SK-N-SH (cell line): ENCODE measurements at regions not wholly inside any gene's neighbourhood (a gene's known extent, or its start where the extent isn't known, plus 50 kb on each side); places are given as distances from the start of the nearest gene placed in this dataset.

Experiments
- FOXM1 ChIP-seq: IDR thresholded peaks from 2 replicates; pipeline ENCODE4 v1.4.0; 2012; ENCODE audit warnings: low read depth, mild to moderate bottlenecking
- MXI1 ChIP-seq: IDR thresholded peaks from 2 replicates; pipeline ENCODE4 v1.6.1; 2012; ENCODE audit warnings: mild to moderate bottlenecking, low read depth, low read length, improper control_type of control experiment
- POLR2AphosphoS5 ChIP-seq: IDR thresholded peaks from 2 replicates; pipeline ENCODE4 v1.6.1; 2012; ENCODE audit warnings: low read depth, low read length
- RFX5 ChIP-seq: IDR thresholded peaks from 2 replicates; pipeline ENCODE4 v1.6.1; 2012; ENCODE audit warnings: mild to moderate bottlenecking, improper control_type of control experiment, low read length
- SIN3A ChIP-seq: IDR thresholded peaks from 2 replicates; pipeline ENCODE4 v1.6.1; 2012; ENCODE audit warnings: low read depth, mild to moderate bottlenecking, low read length, moderate library complexity, borderline replicate concordance
- TF ChIP-seq, protein P1 (sequence below): fragments of 200-600 bp; sonication (generic); IDR thresholded peaks from 2 replicates; pipeline ENCODE4 v1.6.1; 2017; ENCODE audit warnings: antibody characterized with exemption, mild to moderate bottlenecking, moderate library complexity

DNA sequence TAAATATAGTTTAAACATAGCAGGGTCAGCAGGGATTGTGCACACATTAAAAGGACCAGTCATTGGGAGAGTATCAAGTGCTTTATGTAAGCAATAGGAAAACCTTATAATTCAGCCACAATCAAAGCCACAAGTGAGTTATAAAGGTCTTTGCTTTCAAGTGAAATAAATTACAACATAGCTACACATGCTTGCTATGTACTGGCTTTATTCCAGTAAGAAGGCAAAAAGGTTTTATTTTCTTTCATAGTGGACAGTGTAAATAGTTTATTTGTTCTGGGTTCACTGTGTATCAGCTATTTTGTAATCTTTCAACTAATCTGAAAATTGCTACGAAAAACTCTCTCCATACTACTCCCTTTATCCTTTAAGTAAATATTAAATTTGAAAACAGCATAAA is 691.4 kb downstream of the PCDH7 start:
- TF ChIP-seq RFX5: no peak
- TF ChIP-seq, protein P1, sequence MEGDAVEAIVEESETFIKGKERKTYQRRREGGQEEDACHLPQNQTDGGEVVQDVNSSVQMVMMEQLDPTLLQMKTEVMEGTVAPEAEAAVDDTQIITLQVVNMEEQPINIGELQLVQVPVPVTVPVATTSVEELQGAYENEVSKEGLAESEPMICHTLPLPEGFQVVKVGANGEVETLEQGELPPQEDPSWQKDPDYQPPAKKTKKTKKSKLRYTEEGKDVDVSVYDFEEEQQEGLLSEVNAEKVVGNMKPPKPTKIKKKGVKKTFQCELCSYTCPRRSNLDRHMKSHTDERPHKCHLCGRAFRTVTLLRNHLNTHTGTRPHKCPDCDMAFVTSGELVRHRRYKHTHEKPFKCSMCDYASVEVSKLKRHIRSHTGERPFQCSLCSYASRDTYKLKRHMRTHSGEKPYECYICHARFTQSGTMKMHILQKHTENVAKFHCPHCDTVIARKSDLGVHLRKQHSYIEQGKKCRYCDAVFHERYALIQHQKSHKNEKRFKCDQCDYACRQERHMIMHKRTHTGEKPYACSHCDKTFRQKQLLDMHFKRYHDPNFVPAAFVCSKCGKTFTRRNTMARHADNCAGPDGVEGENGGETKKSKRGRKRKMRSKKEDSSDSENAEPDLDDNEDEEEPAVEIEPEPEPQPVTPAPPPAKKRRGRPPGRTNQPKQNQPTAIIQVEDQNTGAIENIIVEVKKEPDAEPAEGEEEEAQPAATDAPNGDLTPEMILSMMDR: no peak
- no peak for TF ChIP-seq POLR2AphosphoS5
- no peak for TF ChIP-seq MXI1
- no peak for TF ChIP-seq FOXM1
- no peak for TF ChIP-seq SIN3A
